Neural cell (in vitro differentiated cells): ENCODE measurements at regions not wholly inside any gene's neighbourhood (a gene's known extent, or its start where the extent isn't known, plus 50 kb on each side); places are given as distances from the start of the nearest gene placed in this dataset.

Experiments used
- CTCF ChIP-seq: fragments of 450-650 bp; IDR thresholded peaks from 2 replicates; pipeline ENCODE4 v1.5.1; 2014; ENCODE audit warnings: antibody characterized with exemption, mild to moderate bottlenecking, moderate library complexity; ENCODE audit not compliant: poor library complexity, severe bottlenecking
- EP300 ChIP-seq: fragments of 450-650 bp; conservative IDR thresholded peaks from 2 replicates; pipeline ENCODE4 v1.6.1; 2014; ENCODE audit warnings: antibody characterized with exemption, mild to moderate bottlenecking, moderate library complexity; ENCODE audit not compliant: poor library complexity, severe bottlenecking
- EZH2 ChIP-seq: fragments of 200-600, 300-800 bp; shearing (Covaris generic), sonication (generic); IDR thresholded peaks from 2 replicates; pipeline ENCODE4 v1.6.1; 2014; ENCODE audit warnings: antibody characterized with exemption, low read length, borderline replicate concordance, mild to moderate bottlenecking; ENCODE audit not compliant: insufficient read depth, poor library complexity, severe bottlenecking
- TAF1 ChIP-seq: IDR thresholded peaks from 2 replicates; pipeline ENCODE4 v1.6.1; 2012; ENCODE audit warnings: low read depth

DNA sequence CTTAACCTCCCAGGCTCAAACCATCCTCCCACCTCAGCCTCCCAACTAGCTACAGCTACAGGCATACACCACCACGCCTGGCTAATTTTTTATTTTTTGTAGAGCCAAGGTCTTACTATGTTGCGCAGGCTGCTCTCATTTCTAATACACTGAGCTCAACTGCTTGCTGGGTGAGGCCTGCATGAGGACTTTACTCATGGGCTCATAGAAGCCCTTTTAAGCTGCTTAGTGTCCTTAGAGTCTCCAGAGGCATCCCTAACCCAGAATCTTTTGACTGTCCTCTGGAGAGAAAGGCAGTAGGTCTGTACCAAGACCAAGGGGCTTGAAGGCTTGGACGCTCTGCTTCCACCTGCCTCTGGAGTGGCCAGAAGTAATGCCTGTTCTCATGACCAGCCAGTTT, 141.6 kb downstream of the TM9SF2 start:
- TF ChIP-seq TAF1 (no peak), CTCF (no peak), EP300 (no peak), EZH2 (no peak)
